ENCODE measurements at regions not wholly inside any gene's neighbourhood (a gene's known extent, or its start where the extent isn't known, plus 50 kb on each side); places are given as distances from the start of the nearest gene placed in this dataset.
"Not testable (repeated sequence)": the region's sequence is repeated elsewhere in the genome, so short reads cannot be mapped to it uniquely, and the experiment has no call there.

DNA sequence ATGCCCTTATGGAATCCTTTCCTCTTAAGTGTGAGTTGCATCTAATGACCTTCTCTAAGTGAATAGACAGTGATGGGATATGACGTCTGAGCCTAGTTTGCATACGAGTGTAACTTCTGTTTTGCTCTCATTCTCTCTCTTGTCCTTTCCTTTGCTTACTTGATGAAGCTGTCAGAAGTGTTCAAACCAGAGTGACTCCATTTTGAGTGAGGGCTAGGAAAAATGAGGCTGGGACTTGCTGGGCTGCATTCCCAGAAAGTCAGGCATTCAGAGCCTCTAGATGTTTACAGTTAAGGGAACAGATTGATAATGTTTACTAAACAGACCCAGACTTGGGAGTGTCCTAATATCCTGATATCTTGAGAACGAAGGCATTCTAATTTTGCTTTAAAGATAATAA lies 311.2 kb upstream of the SOX4 start:
- DNase-seq = not testable (repeated sequence)

- DNase-seq = no peak
These were observed 309.4 kb upstream of the SOX4 start for GRCh38 chr6:21284166-21284565.

GRCh38 chr6:21284706-21285105 lies 308.8 kb upstream of the SOX4 start:
- DNase-seq = no peak

- DNase-seq = no peak
These were observed 299.4 kb upstream of the SOX4 start for GRCh38 chr6:21294144-21294543.

- DNase-seq = no peak
These were observed 297.9 kb upstream of the SOX4 start for GRCh38 chr6:21295506-21296240.

GRCh38 chr6:21297665-21298064 lies 295.9 kb upstream of the SOX4 start:
- DNase-seq = no peak

DNA sequence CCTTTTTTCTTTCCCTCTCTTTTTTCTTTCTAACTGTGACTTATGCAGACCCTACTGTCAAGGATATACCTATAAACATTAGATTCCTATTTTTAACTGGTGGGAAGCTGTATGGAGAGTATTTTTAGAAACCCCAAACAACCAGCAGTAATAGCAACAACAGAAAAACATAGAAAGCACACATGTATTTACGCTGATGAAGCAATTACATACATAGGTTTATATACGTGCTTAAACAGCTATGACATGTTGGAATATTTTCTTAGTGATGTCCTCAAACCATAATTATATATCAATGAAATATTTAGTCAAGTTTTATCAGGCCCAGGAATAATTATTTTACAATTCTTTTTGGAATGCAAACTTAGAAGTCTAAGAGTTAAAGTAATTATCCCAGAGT lies 294.3 kb upstream of the SOX4 start:
- DNase-seq = no peak

DNA sequence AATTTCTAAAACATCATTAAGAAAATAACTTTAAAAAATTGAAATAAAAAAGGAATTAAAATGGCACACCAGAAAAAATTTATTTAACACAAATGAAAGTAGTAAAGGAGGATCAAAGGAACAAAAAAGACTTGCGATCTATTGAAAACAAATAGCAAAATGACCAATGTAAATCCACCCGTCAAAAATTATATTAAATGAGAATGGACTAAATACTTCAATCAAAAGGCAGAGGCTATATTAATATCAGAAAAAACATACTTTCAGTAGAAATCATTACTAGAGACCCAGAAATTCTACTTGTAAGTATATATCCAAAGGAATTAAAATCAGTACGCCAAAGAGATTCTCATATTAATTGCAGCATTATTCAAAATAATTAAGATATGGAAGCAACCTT lies 293.1 kb upstream of the SOX4 start:
- no peak for DNase-seq

GRCh38 chr6:21305893-21306332 lies 287.6 kb upstream of the SOX4 start:
- no peak for DNase-seq

DNA sequence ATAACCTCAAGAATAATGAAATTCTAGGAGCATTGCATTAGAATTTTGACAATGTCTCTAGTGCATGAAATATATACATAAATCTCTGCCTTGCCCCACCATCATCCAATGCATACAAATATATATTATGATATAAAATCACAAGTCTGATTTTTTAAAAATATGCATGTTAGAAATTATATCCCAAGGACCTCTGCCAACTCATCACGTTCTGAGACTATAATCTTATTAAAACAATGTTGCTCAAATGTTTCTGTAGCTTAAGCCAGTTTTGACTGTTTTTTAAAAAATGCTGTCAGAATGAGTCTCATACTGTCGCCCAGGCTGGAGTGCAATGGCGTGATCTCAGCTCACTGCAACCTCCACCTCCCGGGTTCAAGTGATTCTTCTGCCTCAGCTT lies 287.0 kb upstream of the SOX4 start:
- DNase-seq = no peak

- no peak for DNase-seq
These were observed 283.7 kb upstream of the SOX4 start for GRCh38 chr6:21309807-21310221.

DNA sequence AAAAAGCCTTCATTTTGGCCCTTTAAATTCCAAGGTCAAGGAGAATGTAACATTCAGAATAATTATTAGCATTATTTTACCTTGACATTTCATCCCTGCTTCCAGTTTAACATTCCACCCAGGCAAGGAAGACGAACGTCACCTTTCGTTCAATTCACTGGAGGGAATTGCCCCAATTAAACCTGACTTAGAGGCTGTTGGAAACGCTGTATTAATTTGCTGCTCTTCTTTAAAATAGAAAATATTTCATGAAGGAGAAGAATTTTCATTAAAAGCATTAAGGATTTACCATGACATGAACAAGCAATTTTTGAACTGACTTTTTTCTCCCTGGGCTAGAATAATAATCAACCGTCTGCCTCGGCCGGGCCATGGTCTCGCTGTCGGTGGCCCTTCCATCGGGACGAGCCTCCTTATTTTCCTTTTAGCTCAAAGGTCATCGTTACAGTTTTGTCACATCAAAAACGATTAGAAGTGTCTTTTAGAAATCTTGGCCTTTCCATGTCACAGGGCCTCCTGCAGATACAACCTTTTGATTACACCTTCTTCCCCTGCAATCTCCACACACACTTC lies 282.9 kb upstream of the SOX4 start:
- DNase-seq = no peak

- no peak for DNase-seq
These were observed 281.4 kb upstream of the SOX4 start for GRCh38 chr6:21312118-21312517.

GRCh38 chr6:21317642-21318041 lies 275.9 kb upstream of the SOX4 start:
- DNase-seq = no peak

DNA sequence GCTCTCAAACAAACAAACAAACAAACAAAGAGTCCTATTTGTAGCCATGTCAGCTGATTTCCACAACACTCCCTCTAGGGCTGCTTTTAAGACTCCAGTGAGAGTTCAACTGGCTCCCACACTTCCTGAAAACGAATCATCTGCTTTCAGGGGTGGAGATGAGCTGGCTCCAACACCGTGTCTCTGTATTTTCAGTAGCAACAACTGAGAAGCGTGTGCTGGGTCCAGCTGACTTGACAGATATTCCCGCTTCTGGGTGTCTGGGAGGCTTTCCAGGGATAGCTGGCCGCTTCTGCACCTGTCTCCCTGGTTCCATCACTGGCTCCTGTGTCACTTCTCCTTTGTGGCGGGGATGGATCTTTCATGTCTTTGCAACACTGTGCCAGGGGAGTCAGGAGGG lies 272.5 kb upstream of the SOX4 start:
- DNase-seq = peak; percentile 61

GRCh38 chr6:21321531-21321930 lies 272.0 kb upstream of the SOX4 start:
- DNase-seq = no peak

DNA sequence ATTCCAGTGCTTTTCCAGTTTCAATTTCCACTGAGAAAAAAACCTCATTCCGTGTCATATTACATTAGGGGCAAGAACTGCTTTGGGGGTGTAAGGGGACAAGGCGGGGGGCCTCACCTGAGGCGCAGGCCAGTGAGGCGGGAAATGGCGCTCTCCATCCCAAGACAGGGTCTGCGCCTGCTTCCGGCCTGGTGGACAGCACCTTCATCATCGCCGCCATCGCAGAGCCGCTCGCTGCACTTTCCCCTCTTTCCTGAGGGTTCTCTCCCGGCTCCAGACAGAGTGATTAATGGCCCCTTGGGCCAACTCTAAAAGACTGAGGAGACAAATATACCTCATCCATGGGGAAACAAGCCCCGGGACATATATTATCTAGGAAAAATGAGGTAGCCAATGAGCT lies 270.0 kb upstream of the SOX4 start:
- no peak for DNase-seq

DNA sequence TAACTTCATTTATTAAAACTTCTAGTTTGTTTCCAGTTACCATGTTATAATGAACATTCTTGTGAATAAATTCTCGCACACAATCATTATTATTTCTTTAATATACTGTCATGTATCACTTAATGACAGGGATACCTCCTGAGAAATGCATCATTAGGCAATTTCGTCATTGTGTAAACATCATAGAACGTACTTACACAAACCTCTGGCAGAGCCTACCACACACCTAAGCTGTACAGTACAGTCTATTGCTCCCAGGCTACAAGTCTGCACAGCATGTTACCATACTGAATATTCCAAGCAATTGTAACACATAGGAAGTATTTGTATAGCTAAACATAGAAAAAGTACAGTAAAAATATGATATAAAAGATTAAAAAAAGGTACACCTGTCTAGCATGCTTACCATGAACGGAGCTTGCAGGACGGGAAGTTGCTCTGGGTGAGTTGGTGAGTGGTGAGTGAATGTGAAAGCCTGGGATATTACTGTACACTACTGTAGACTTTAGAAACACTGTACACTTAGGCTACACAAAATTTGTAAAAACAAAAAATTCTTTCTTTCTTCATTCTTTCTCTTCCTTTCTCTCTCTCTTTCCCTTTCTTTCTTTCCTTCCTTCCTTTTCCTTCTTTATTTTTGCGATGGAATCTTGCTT lies 268.2 kb upstream of the SOX4 start:
- DNase-seq = no peak

- DNase-seq = no peak
These were observed 266.0 kb upstream of the SOX4 start for GRCh38 chr6:21327326-21328112.

GRCh38 chr6:21331235-21331634 lies 262.3 kb upstream of the SOX4 start:
- no peak for DNase-seq

DNA sequence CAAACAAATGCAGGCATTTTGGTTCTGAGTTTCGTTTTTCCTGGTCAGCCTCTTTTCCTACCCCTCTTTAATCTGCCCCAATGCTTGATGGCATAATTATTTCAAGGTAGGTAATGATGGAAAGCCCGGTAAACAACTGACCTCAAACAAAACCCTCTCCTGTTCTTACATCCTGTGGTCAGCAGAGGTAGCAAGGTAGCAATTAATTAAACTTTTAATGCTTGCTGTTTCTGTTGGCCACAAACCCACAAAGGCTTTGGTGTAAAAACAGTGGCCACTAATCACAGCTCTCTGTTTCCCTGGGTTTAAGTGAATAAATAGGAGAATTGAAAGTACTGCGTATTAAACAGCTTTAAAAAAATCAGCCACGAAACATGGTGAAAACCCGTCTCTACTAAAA lies 261.5 kb upstream of the SOX4 start:
- DNase-seq = no peak

GRCh38 chr6:21332660-21333059 lies 260.9 kb upstream of the SOX4 start:
- DNase-seq = no peak

GRCh38 chr6:21333715-21334114 lies 259.8 kb upstream of the SOX4 start:
- DNase-seq = no peak

DNA sequence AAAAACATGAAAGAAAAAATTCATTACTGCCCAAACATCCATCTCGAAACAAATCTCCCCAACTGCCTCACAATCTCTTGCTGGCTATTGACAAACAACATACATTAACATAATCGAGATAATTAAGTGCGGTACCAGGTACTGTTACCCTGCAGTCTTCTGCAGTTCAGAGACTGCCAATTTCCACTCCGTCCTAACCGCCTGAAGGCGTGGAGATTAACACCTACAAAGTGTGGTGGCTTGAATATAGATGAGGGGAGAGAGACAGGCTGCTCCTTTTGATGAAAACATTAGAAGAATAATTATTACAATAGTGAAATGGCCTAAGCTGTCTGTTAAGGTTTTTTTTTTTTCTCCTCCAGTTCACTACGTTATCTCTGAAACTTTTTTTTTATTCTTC lies 258.9 kb upstream of the SOX4 start:
- no peak for DNase-seq
